Posterior cingulate gyrus (tissue), 11 donors: ENCODE measurements at regions not wholly inside any gene's neighbourhood (a gene's known extent, or its start where the extent isn't known, plus 50 kb on each side); places are given as distances from the start of the nearest gene placed in this dataset.
A peak's percentile ranks its signal among the peaks of the same experiment; 100 is the strongest.

Source experiments
- DNase-seq, 10 donors: peaks; one replicate each; pipeline versions ENCODE4 v3.0.0 to v3.0.0-alpha.2; 2020 to 2021; ENCODE audit warnings: mixed read lengths in 3 of 10
- intact Hi-C: fragments of 100-400 bp; cut with DNase I; formaldehyde crosslinking; loops from one replicate; pipeline ENCODE4 v1.15.1; 2023

GRCh38 chr1:81700728-81701470 lies 99.8 kb upstream of the ADGRL2 start:
- intact Hi-C loops, result no loop called here
- DNase-seq, result no peak

- no peak for DNase-seq
- intact Hi-C loops, result no loop called here
These were observed 101.5 kb upstream of the ADGRL2 start for GRCh38 chr1:81699234-81699633.

GRCh38 chr1:81695741-81696140 lies 105.0 kb upstream of the ADGRL2 start:
- DNase-seq, result no peak
- intact Hi-C loops, result no loop called here

GRCh38 chr1:81693316-81693715 lies 107.4 kb upstream of the ADGRL2 start:
- intact Hi-C loops, result no loop called here
- DNase-seq, result no peak

GRCh38 chr1:81690676-81691453 lies 109.9 kb upstream of the ADGRL2 start:
- no peak for DNase-seq
- intact Hi-C loops, result no loop called here

GRCh38 chr1:81689531-81689941 lies 111.2 kb upstream of the ADGRL2 start:
- no peak for DNase-seq
- intact Hi-C loops, result no loop called here

- intact Hi-C loops, result no loop called here
- DNase-seq, result no peak
These were observed 118.2 kb upstream of the ADGRL2 start for GRCh38 chr1:81682490-81682889.

- no peak for DNase-seq
- intact Hi-C loops, result no loop called here
These were observed 119.0 kb upstream of the ADGRL2 start for GRCh38 chr1:81681601-81682266.

- DNase-seq, result no peak
- intact Hi-C loops, result no loop called here
These were observed 119.6 kb upstream of the ADGRL2 start for GRCh38 chr1:81681114-81681513.

GRCh38 chr1:81679942-81680341 lies 120.8 kb upstream of the ADGRL2 start:
- intact Hi-C loops, result no loop called here

GRCh38 chr1:81678779-81679178 lies 122.0 kb upstream of the ADGRL2 start:
- intact Hi-C loops, result no loop called here
- no peak for DNase-seq

More at GRCh38 chr1:81679942-81680341, 120.8 kb upstream of the ADGRL2 start:
- DNase-seq, result no peak

- intact Hi-C loops, result no loop called here
- no peak for DNase-seq
These were observed 128.0 kb upstream of the ADGRL2 start for GRCh38 chr1:81672766-81673165.

GRCh38 chr1:81671038-81671437 lies 129.7 kb upstream of the ADGRL2 start:
- intact Hi-C loops, result no loop called here
- DNase-seq, result no peak

- intact Hi-C loops, result no loop called here
- peak in 6 of 10 donors; percentile 25 to 83 (median 38) for DNase-seq
These were observed 130.4 kb upstream of the ADGRL2 start for GRCh38 chr1:81670286-81670685.

GRCh38 chr1:81666586-81666985 lies 134.1 kb upstream of the ADGRL2 start:
- intact Hi-C loops, result no loop called here

GRCh38 chr1:81664341-81664740 lies 136.4 kb upstream of the ADGRL2 start:
- no peak for DNase-seq
- intact Hi-C loops, result no loop called here

More at GRCh38 chr1:81666586-81666985, 134.1 kb upstream of the ADGRL2 start:
- no peak for DNase-seq

- intact Hi-C loops, result no loop called here
- DNase-seq, result no peak
These were observed 137.7 kb upstream of the ADGRL2 start for GRCh38 chr1:81662913-81663526.

- intact Hi-C loops, result no loop called here
- DNase-seq, result no peak
These were observed 140.4 kb upstream of the ADGRL2 start for GRCh38 chr1:81660286-81660685.

GRCh38 chr1:81654657-81655056 lies 146.1 kb upstream of the ADGRL2 start:
- DNase-seq, result no peak
- intact Hi-C loops, result no loop called here

GRCh38 chr1:81654147-81654546 lies 146.6 kb upstream of the ADGRL2 start:
- intact Hi-C loops, result no loop called here
- no peak for DNase-seq

- intact Hi-C loops, result no loop called here
- DNase-seq, result no peak
These were observed 150.0 kb upstream of the ADGRL2 start for GRCh38 chr1:81650776-81651175.
